PC-3 (cell line): ENCODE measurements at regions not wholly inside any gene's neighbourhood (a gene's known extent, or its start where the extent isn't known, plus 50 kb on each side); places are given as distances from the start of the nearest gene placed in this dataset.

Source experiments
- EZH2 ChIP-seq: fragments of 300-600 bp; sonication (generic); IDR thresholded peaks from one replicate; pipeline ENCODE4 v1.6.1; 2017; ENCODE audit warnings: antibody characterized with exemption, mild to moderate bottlenecking, low read length; ENCODE audit not compliant: unreplicated experiment
- EZH2phosphoT487 ChIP-seq: fragments of 300-600 bp; sonication (generic); IDR thresholded peaks from 2 replicates; pipeline ENCODE4 v1.6.1; 2018; ENCODE audit warnings: mild to moderate bottlenecking, antibody characterized with exemption, low read length, borderline replicate concordance
- TF ChIP-seq, protein P1 (sequence below): fragments of 300-600 bp; sonication (generic); conservative IDR thresholded peaks from 2 replicates; pipeline ENCODE4 v1.5.1; 2017; ENCODE audit warnings: antibody characterized with exemption, low read depth, mild to moderate bottlenecking, low read length

GRCh38 chr7:115708013-115708341, 322.6 kb downstream of the TFEC start:
- TF ChIP-seq, protein P1, sequence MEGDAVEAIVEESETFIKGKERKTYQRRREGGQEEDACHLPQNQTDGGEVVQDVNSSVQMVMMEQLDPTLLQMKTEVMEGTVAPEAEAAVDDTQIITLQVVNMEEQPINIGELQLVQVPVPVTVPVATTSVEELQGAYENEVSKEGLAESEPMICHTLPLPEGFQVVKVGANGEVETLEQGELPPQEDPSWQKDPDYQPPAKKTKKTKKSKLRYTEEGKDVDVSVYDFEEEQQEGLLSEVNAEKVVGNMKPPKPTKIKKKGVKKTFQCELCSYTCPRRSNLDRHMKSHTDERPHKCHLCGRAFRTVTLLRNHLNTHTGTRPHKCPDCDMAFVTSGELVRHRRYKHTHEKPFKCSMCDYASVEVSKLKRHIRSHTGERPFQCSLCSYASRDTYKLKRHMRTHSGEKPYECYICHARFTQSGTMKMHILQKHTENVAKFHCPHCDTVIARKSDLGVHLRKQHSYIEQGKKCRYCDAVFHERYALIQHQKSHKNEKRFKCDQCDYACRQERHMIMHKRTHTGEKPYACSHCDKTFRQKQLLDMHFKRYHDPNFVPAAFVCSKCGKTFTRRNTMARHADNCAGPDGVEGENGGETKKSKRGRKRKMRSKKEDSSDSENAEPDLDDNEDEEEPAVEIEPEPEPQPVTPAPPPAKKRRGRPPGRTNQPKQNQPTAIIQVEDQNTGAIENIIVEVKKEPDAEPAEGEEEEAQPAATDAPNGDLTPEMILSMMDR: no peak
- TF ChIP-seq EZH2phosphoT487 (no peak), EZH2 (no peak)
